ENCODE measurements at regions not wholly inside any gene's neighbourhood (a gene's known extent, or its start where the extent isn't known, plus 50 kb on each side); places are given as distances from the start of the nearest gene placed in this dataset.
"Not testable (repeated sequence)": the region's sequence is repeated elsewhere in the genome, so short reads cannot be mapped to it uniquely, and the experiment has no call there.

- DNase-seq (ENCODE audit: low spot score): no peak
Observed at GRCh38 chr5:3190930-3191329, 404.7 kb upstream of the IRX1 start.

GRCh38 chr5:3190433-3190832, 405.2 kb upstream of the IRX1 start:
- DNase-seq (ENCODE audit: low spot score): no peak

GRCh38 chr5:3187771-3188425, 407.7 kb upstream of the IRX1 start:
- DNase-seq (ENCODE audit: low spot score): no peak

- DNase-seq (ENCODE audit: low spot score): no peak
Observed at GRCh38 chr5:3186736-3187405, 408.8 kb upstream of the IRX1 start.

GRCh38 chr5:3186156-3186555, 409.5 kb upstream of the IRX1 start:
- no peak for DNase-seq (ENCODE audit: low spot score)

- DNase-seq (ENCODE audit: low spot score): no peak
Observed at GRCh38 chr5:3185488-3185887, 410.1 kb upstream of the IRX1 start.

GRCh38 chr5:3182133-3182876, 413.3 kb upstream of the IRX1 start:
- no peak for DNase-seq (ENCODE audit: low spot score)

- DNase-seq (ENCODE audit: low spot score): no peak
Observed at GRCh38 chr5:3181671-3182070, 414.0 kb upstream of the IRX1 start.

GRCh38 chr5:3180636-3181035, 415.0 kb upstream of the IRX1 start:
- no peak for DNase-seq (ENCODE audit: low spot score)

GRCh38 chr5:3179220-3179619, 416.4 kb upstream of the IRX1 start:
- DNase-seq (ENCODE audit: low spot score): no peak

GRCh38 chr5:3177338-3177737, 418.3 kb upstream of the IRX1 start:
- no peak for DNase-seq (ENCODE audit: low spot score)

- DNase-seq (ENCODE audit: low spot score): no peak
Observed at GRCh38 chr5:3175416-3175815, 420.2 kb upstream of the IRX1 start.

- DNase-seq (ENCODE audit: low spot score): no peak
Observed at GRCh38 chr5:3167473-3167872, 416.0 kb upstream of the IRX2 start.

GRCh38 chr5:3163626-3164025, 412.1 kb upstream of the IRX2 start:
- DNase-seq (ENCODE audit: low spot score): no peak

GRCh38 chr5:3161672-3162071, 410.2 kb upstream of the IRX2 start:
- DNase-seq (ENCODE audit: low spot score): no peak

- no peak for DNase-seq (ENCODE audit: low spot score)
Observed at GRCh38 chr5:3157214-3157613, 405.7 kb upstream of the IRX2 start.

GRCh38 chr5:3155717-3156116, 404.2 kb upstream of the IRX2 start:
- no peak for DNase-seq (ENCODE audit: low spot score)

- no peak for DNase-seq (ENCODE audit: low spot score)
Observed at GRCh38 chr5:3155046-3155445, 403.6 kb upstream of the IRX2 start.

GRCh38 chr5:3153906-3154305, 402.4 kb upstream of the IRX2 start:
- no peak for DNase-seq (ENCODE audit: low spot score)

- no peak for DNase-seq (ENCODE audit: low spot score)
Observed at GRCh38 chr5:3153226-3153858, 401.9 kb upstream of the IRX2 start.

GRCh38 chr5:3149899-3150298, 398.4 kb upstream of the IRX2 start:
- no peak for DNase-seq (ENCODE audit: low spot score)

GRCh38 chr5:3147405-3147804, 395.9 kb upstream of the IRX2 start:
- not testable (repeated sequence) for DNase-seq (ENCODE audit: low spot score)

- no peak for DNase-seq (ENCODE audit: low spot score)
Observed at GRCh38 chr5:3145641-3146040, 394.2 kb upstream of the IRX2 start.
